ENCODE measurements at regions not wholly inside any gene's neighbourhood (a gene's known extent, or its start where the extent isn't known, plus 50 kb on each side); places are given as distances from the start of the nearest gene placed in this dataset.

DNA sequence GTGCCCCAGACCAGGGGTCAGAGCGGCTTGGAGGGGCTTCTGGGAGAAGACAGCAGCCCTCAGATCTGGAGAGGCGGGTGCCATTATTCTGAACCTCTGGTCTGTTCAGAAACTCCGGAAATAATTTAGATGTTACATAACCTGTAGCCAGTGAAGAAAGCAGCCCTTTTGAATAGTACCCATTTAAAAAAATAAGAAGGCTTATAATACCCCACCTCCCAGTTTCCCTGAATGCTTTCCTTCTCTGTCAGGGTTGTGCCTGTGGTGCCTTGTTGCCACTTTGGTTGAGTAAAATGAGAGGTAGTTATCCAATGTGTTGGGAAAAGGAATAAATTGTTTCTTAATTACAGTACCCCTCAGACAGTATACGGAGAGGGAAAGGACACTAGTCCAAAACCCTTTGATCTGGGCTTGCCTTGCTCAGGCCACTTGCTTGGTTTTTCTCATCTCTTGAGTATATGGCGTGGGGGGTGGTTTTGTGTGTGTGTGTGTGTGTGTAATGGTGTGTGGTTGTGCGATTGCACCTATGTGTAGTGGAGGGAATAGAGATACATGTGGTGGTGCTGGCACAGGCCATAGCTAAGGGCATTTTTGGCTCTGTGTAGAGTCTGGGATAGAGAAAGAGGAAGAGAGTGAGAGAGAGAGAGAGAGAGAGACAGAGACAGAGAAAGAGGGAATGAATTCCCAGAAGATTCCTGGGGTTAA, 59.1 kb upstream of the TLR4 start:
- TF ChIP-seq, protein P1, sequence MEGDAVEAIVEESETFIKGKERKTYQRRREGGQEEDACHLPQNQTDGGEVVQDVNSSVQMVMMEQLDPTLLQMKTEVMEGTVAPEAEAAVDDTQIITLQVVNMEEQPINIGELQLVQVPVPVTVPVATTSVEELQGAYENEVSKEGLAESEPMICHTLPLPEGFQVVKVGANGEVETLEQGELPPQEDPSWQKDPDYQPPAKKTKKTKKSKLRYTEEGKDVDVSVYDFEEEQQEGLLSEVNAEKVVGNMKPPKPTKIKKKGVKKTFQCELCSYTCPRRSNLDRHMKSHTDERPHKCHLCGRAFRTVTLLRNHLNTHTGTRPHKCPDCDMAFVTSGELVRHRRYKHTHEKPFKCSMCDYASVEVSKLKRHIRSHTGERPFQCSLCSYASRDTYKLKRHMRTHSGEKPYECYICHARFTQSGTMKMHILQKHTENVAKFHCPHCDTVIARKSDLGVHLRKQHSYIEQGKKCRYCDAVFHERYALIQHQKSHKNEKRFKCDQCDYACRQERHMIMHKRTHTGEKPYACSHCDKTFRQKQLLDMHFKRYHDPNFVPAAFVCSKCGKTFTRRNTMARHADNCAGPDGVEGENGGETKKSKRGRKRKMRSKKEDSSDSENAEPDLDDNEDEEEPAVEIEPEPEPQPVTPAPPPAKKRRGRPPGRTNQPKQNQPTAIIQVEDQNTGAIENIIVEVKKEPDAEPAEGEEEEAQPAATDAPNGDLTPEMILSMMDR (conservative IDR thresholded peaks at IDR 0.05; ENCODE audit: low read length) = no peak
- TF ChIP-seq EZH2phosphoT487 (IDR thresholded peaks at IDR 0.05; ENCODE audit: borderline replicate concordance) = no peak
